Epithelial cell of esophagus (primary cell): ENCODE measurements at regions not wholly inside any gene's neighbourhood (a gene's known extent, or its start where the extent isn't known, plus 50 kb on each side); places are given as distances from the start of the nearest gene placed in this dataset.

Experiments
- DNase-seq: peaks from one replicate; pipeline ENCODE4 v3.0.0; 2010; ENCODE audit warnings: low read depth
- H3K4me3 ChIP-seq: 2 replicates; pipeline ENCODE4 v1.5.1; 2011; ENCODE audit warnings: mild to moderate bottlenecking, low read length, control low read depth
- CTCF ChIP-seq: IDR thresholded peaks from 2 replicates; pipeline ENCODE4 v1.5.1; 2011; ENCODE audit warnings: low read depth, mild to moderate bottlenecking, low read length, control low read depth, inconsistent platforms; ENCODE audit not compliant: insufficient read depth; ENCODE audit errors: missing control alignments

- no peak for TF ChIP-seq CTCF
- no peak for DNase-seq
- no peak overlapping the region for H3K4me3 ChIP-seq
Measured at GRCh38 chr1:204803607-204804006, 67.1 kb upstream of the NFASC start.

- TF ChIP-seq CTCF = peak; percentile 95
- DNase-seq = peak; percentile 80
- peak overlapping the region; percentile 55 for H3K4me3 ChIP-seq
Measured at GRCh38 chr1:204806943-204807687, 63.5 kb upstream of the NFASC start.

- H3K4me3 ChIP-seq = no peak overlapping the region
- no peak for DNase-seq
- TF ChIP-seq CTCF = no peak
Measured at GRCh38 chr1:204809488-204809887, 61.2 kb upstream of the NFASC start.

GRCh38 chr1:204812842-204813241, 57.8 kb upstream of the NFASC start:
- DNase-seq = no peak
- no peak overlapping the region for H3K4me3 ChIP-seq
- TF ChIP-seq CTCF = no peak

- DNase-seq = no peak
- no peak for TF ChIP-seq CTCF
- H3K4me3 ChIP-seq = no peak overlapping the region
Measured at GRCh38 chr1:204813522-204813921, 57.1 kb upstream of the NFASC start.

GRCh38 chr1:204814166-204814884, 56.3 kb upstream of the NFASC start:
- TF ChIP-seq CTCF = no peak
- DNase-seq = no peak
- H3K4me3 ChIP-seq = no peak overlapping the region
